ENCODE measurements at regions not wholly inside any gene's neighbourhood (a gene's known extent, or its start where the extent isn't known, plus 50 kb on each side); places are given as distances from the start of the nearest gene placed in this dataset.
A peak's percentile ranks its signal among the peaks of the same experiment; 100 is the strongest.

DNA sequence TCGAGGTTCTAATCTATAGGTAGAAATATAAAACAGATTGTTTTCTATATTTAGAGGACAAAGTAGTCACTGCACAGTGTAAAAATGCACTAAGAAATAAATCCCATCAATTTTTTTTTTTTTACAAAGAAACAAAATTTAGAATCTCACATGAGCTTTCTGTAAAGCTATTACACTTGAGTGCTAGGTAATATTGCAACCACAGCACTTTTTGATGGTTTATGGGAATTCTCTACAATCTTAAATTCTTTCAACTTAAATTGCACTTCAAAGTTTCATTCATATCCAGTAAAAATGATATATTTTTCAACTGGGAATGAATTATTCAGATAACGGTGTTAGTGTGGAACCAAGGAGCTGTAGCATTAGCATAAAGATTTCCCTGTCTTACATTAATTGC lies 1035.4 kb downstream of the SQOR start:
- H3K14ac ChIP-seq (replicated peaks; ENCODE audit: low read depth, low read length): no peak overlapping the region
- no peak overlapping the region for H2BK5ac ChIP-seq (ENCODE audit: low read depth, low read length, poor library complexity, severe bottlenecking)
- H3K4me3 ChIP-seq (ENCODE audit: insufficient read depth, low read depth, low read length): no peak overlapping the region
- no peak overlapping the region for H4K91ac ChIP-seq (ENCODE audit: insufficient read depth, low read depth, low read length)
- H2AK9ac ChIP-seq (replicated peaks; ENCODE audit: low read depth, low read length, poor library complexity): no peak overlapping the region
- intact Hi-C loops (cut with micrococcal nuclease) (no loop called here), in situ Hi-C loops (cut with MboI; ENCODE audit: low sequenced_read_pairs) (no loop called here), dilution Hi-C loops (cut with HindIII; ENCODE audit: low sequenced_read_pairs, unreplicated experiment) (no loop called here)
- ChIA-PET POLR2A (ENCODE audit: unreplicated experiment) (no interaction called here), CTCF (no interaction called here)
- H2BK20ac ChIP-seq (ENCODE audit: low read depth, low read length): no peak overlapping the region
- H3K18ac ChIP-seq (ENCODE audit: low read depth, low read length): no peak overlapping the region
- H3K4me2 ChIP-seq (ENCODE audit: low read depth, low read length): no peak overlapping the region
- no peaks in the 10 kb centered on the region for H3K79me1 ChIP-seq (ENCODE audit: low read depth in 1 of 2, low read length in 2 of 2)
- no peak overlapping the region for H2BK15ac ChIP-seq (ENCODE audit: low read depth, low read length)
- H3K36me3 ChIP-seq (ENCODE audit: control insufficient read depth, insufficient read depth, low read length): no peaks in the 10 kb centered on the region
- WGBS, 2 experiments (ENCODE audit: extremely low coverage in 2 of 2, insufficient read length in 1 of 2): no CpG with 5 or more reads among the region's 2 CpGs
- no TSS peak for BruUV-seq (replicated peaks)
- H2AFZ ChIP-seq (replicated peaks; ENCODE audit: low read length, poor library complexity): no peak overlapping the region
- H2AK5ac ChIP-seq (ENCODE audit: low read depth, low read length): no peak overlapping the region
- H3K4me1 ChIP-seq (ENCODE audit: control insufficient read depth, insufficient read depth, low read length): no peaks in the 10 kb centered on the region
- no peak overlapping the region for H3K27ac ChIP-seq (ENCODE audit: insufficient read depth, low read length)
- no peak overlapping the region for H4K8ac ChIP-seq (ENCODE audit: low read depth in 2 of 2, low read length in 2 of 2)
- H3K23ac ChIP-seq (ENCODE audit: low read depth, low read length): no peak overlapping the region
- TF ChIP-seq BHLHE40 (IDR thresholded peaks at IDR 0.05; ENCODE audit: low read depth, low read length) (no peak), MAFK (IDR thresholded peaks at IDR 0.05; ENCODE audit: low read depth, low read length) (peak; percentile 85)
- H4K5ac ChIP-seq (ENCODE audit: low read depth, low read length): no peak overlapping the region
- no peak overlapping the region for H3K9ac ChIP-seq (ENCODE audit: low read depth, low read length)
- no peak for ATAC-seq (ENCODE audit: low read depth)
- no peaks in the 10 kb centered on the region for H3K27me3 ChIP-seq (ENCODE audit: control insufficient read depth, insufficient read depth, low read length)
- no peak overlapping the region for H3K4ac ChIP-seq (ENCODE audit: low read depth, low read length)
- peaks cover 1% of the 10 kb centered on the region; the same call in 1 of the 2 replicates for H3K9me3 ChIP-seq (ENCODE audit: control insufficient read depth, insufficient read depth, low read length)
- H3K9me1 ChIP-seq (ENCODE audit: insufficient read depth, low read length): no peaks in the 10 kb centered on the region
- no peak overlapping the region for H2BK120ac ChIP-seq (ENCODE audit: low read depth, low read length)
- no peaks in the 10 kb centered on the region for H4K20me1 ChIP-seq (ENCODE audit: insufficient read depth, low read length)
- DNase-seq: no peak
- no peak overlapping the region for H3K56ac ChIP-seq (ENCODE audit: extremely low read depth, insufficient read depth, low read length)

All from IMR-90 (cell line).